GM10266 (cell line): ENCODE measurements at regions not wholly inside any gene's neighbourhood (a gene's known extent, or its start where the extent isn't known, plus 50 kb on each side); places are given as distances from the start of the nearest gene placed in this dataset.

Experiments
- DNase-seq: peaks from one replicate; pipeline ENCODE4 v3.0.0; 2012; ENCODE audit errors: extremely low spot score
- CTCF ChIP-seq: IDR thresholded peaks from 2 replicates; pipeline ENCODE4 v1.5.1; 2012; ENCODE audit warnings: mild to moderate bottlenecking, low read depth; ENCODE audit not compliant: control insufficient read depth, insufficient read depth; ENCODE audit errors: missing control alignments

DNA sequence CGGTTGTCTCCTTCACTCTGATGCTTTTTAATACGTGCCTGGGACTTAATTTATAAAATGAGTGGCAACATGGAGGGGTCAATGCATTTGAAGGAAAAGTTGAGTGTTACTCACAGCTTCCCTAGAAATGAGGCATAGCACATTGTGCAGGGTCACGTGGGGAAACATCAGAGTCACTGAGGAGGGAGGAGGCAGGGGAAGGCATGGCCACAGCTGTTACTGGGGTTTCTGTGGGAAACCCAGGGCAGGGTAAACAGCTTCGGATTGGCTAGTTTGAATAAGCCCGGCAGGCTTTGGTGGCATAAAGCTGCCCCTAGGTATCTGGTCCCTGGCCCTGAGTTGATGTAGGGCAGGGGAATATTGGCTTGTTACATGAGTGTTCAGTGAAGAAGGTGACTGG is 98.9 kb upstream of the ST8SIA2 start:
- no peak for DNase-seq
- no peak for TF ChIP-seq CTCF

GRCh38 chr15:92304223-92304975 is 89.3 kb upstream of the ST8SIA2 start:
- no peak for TF ChIP-seq CTCF
- no peak for DNase-seq

GRCh38 chr15:92305343-92305742 is 88.3 kb upstream of the ST8SIA2 start:
- no peak for DNase-seq
- TF ChIP-seq CTCF = no peak

DNA sequence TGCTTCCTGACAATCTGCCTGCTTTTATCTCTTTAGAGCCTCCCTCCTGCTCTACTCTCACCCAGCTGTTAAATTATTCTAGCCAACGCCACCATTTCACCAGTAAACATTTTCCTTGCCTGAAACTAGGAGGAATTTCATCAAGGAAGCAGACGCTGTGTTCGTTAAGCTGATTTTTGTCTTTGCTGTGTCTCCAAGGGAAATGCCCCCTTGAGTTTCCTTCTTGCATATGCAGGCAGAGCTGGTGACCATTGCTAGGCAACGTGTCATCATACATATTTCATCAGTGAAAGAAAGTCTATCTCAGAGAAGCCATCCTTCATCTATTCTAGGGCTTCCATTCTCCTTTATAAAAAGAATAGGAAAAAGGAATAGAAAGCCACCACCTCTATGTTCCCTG is 87.0 kb upstream of the ST8SIA2 start:
- TF ChIP-seq CTCF = no peak
- no peak for DNase-seq

GRCh38 chr15:92315144-92315543 is 78.5 kb upstream of the ST8SIA2 start:
- no peak for TF ChIP-seq CTCF
- no peak for DNase-seq

- no peak for TF ChIP-seq CTCF
- no peak for DNase-seq
Measured at GRCh38 chr15:92315595-92316211, 78.0 kb upstream of the ST8SIA2 start.

DNA sequence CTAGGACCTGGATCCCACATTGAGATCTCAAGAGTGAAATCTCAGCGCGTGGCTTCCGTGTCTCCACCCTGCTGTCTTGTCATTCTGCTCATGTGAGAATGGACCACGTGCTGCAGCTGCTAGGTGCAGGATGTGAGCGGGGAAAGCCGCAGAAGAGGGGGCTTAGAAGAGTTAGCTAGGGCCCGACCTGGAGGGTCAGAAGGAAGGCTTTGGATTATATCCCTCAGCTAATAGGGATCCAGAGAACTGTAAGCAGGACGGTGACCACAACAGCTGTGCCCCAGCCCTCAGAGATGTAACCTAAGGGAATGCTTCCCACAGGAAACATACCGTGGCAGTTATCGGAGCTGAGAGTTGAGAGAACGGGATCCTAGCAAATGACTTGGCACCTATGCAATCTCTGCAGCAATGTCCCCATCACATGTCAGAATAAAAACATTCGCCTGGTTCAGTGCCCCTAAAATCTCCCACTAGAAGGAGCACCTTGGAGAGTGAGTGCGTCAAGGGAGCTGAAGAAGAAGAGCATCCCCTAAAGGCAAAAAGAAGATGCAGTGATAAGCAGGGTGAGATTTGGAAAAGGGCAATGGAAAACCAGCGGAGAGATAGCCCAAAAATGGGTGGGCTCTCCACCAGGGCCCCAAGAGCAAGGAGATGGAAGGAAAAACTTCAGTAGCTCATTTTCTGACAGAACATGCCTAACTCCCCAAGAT is 76.9 kb upstream of the ST8SIA2 start:
- DNase-seq = no peak
- TF ChIP-seq CTCF = no peak
